GM18861 (cell line): ENCODE measurements at regions not wholly inside any gene's neighbourhood (a gene's known extent, or its start where the extent isn't known, plus 50 kb on each side); places are given as distances from the start of the nearest gene placed in this dataset.
"Not testable (repeated sequence)": the region's sequence is repeated elsewhere in the genome, so short reads cannot be mapped to it uniquely, and the experiment has no call there.

Experiments used
- ATAC-seq: cut with Tn5 transposase; IDR thresholded peaks from one replicate; pipeline ENCODE4 v1.9.1; 2021; ENCODE audit not compliant: unreplicated experiment

- ATAC-seq: no peak
These were observed 86.2 kb upstream of the KIT start for GRCh38 chr4:54571293-54572151.

DNA sequence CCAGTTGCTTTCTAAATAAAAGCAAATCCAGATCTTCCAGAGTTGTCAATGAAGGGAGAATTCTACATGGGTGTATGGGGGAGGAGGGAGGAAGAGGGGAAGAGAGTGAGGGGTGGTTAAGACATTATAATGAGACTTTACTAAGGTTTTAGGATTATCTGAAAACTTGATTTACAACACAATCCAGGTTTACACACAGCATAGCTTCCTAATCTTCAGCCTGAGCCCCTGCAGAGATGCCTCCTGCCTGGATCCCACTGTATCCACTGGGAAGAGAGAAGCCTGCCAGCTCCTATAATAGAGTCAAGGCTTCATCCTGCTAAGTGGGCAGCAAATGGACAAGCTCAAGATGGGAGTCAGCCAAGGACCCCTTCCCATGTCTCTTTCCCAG is 85.6 kb upstream of the KIT start:
- ATAC-seq: no peak

- no peak for ATAC-seq
These were observed 83.3 kb upstream of the KIT start for GRCh38 chr4:54574500-54574899.

DNA sequence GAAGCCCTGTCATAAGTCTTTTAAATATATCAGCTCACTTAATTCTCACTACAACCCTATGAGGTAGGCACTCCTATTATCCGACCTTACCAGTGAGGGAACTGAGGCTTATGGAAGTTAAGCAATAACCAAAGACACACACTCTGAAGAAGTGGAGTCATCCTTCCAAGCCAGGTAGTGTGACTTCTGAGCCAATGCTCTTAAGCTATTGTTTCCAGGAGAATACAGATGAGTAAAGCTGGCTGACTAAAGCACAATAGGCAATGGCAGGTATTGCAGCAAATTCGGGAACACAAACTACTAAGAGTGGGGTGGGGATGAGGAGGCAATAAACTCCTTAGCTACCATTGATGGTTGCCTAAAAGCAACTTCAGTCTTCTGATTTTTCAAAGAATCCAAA is 81.8 kb upstream of the KIT start:
- no peak for ATAC-seq

- no peak for ATAC-seq
These were observed 76.0 kb upstream of the KIT start for GRCh38 chr4:54581807-54582206.

- no peak for ATAC-seq
These were observed 72.3 kb upstream of the KIT start for GRCh38 chr4:54585321-54586000.

GRCh38 chr4:54586320-54586955 is 71.3 kb upstream of the KIT start:
- ATAC-seq: no peak

GRCh38 chr4:54587107-54587891 is 70.5 kb upstream of the KIT start:
- no peak for ATAC-seq

DNA sequence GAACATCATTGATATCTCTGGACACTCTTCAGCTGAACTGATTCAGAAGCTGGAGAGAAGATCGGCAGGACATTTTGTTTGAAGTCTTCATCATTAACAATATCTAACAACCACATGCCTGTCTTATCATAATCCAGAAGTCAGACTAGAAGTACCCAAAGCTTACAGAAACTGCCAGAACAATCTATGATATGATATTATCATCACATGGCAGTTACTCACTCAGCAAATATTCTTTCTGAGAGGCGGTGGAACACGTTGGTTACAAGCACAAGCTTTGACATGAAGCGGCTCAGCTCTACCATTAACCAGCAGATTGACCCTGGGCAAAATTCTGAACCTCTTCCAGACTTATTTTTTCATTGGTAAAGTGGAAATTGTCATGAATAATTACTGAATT is 69.4 kb upstream of the KIT start:
- ATAC-seq: no peak

DNA sequence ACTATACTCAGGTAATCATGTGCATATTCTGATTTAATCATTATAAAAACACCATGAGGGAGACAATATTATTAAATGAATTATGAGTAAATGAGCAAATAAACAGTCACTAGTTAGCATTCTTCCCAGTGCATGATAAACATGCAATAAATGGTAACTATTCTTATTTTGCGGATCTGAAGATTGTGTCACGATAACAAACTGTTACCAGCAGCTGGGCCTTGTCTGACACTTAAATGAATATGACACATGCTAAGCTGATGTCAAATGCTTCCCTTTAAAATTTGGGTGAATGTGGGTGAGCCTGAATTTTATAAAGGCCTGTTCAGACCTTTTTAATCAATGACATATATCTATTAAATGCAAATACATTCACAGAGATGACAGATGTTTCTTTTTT is 68.2 kb upstream of the KIT start:
- no peak for ATAC-seq

GRCh38 chr4:54593795-54594322 is 63.9 kb upstream of the KIT start:
- no peak for ATAC-seq

- ATAC-seq: no peak
These were observed 61.6 kb upstream of the KIT start for GRCh38 chr4:54596201-54596600.

- ATAC-seq: not testable (repeated sequence)
These were observed 60.1 kb upstream of the KIT start for GRCh38 chr4:54597678-54598077.

- ATAC-seq: not testable (repeated sequence)
These were observed 55.6 kb upstream of the KIT start for GRCh38 chr4:54602175-54602574.

DNA sequence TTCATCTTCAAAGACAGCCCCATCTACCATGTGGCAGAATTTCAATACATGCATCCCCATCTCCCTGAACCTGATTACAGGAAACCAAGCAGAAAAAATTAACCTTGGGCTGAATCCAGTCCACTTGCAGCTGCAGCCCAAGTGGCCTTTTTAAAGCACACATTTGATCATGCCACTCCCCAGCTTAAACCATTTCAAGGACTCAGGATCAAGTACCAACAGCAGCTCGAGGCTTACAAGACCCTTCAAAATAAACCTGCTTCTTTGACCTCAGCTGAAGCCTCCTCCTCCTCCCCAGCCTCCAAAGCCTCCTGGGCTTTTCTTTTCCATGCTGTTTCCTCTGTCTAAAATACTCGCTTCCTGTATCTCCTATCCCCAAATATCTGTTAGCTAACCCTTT is 50.7 kb upstream of the KIT start:
- ATAC-seq: no peak

DNA sequence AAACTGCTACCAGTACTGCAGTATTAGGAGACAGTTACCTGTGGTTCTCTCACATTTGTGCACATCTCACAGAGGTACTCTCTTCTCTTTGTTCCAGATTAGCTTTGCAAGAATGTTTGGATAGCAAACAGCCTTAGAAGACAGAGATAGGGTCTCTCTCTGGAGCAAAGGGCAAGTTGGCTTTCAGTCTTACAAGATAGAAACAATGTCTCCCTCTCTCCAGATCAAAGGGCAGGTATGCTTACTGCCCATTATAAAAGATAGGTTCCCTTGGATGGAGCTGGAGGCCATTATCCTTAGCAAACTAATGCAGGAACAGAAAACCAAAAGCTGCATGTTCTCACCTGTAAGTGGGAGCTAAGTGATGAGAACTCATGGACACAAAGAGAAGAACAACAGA is 50.2 kb upstream of the KIT start:
- ATAC-seq: no peak
